Kidney (tissue), 13 donors: ENCODE measurements at regions not wholly inside any gene's neighbourhood (a gene's known extent, or its start where the extent isn't known, plus 50 kb on each side); places are given as distances from the start of the nearest gene placed in this dataset.

Source experiments
- DNase-seq, 5 donors: peaks; one replicate each; pipeline ENCODE4 v3.0.0-alpha.2; 2013 to 2020
- FAIRE-seq: peaks from 2 replicates; lab custom pipeline; 2012; peaks lifted over from hg19 to GRCh38; lab: Jason Lieb, UNC
- H3K27ac ChIP-seq, 2 donors: one replicate each; pipeline ENCODE4 v1.7.0; 2013; ENCODE audit warnings: low read depth in 2 of 2, low read length in 2 of 2, inconsistent platforms in 1 of 2
- H3K27me3 ChIP-seq: one replicate; pipeline ENCODE4 v1.7.1; 2013; ENCODE audit warnings: low read length, inconsistent platforms; ENCODE audit not compliant: control insufficient read depth, insufficient read depth
- H3K36me3 ChIP-seq, 3 donors: one replicate each; pipeline versions ENCODE4 v1.7.0 to v1.7.1; 2013; ENCODE audit warnings: low read length in 3 of 3, control low read depth in 1 of 3, inconsistent platforms in 1 of 3; ENCODE audit not compliant: insufficient read depth in 3 of 3, control insufficient read depth in 2 of 3
- H3K4me1 ChIP-seq, 3 donors: one replicate each; pipeline versions ENCODE4 v1.7.0 to v1.7.1; 2013; ENCODE audit warnings: low read length in 3 of 3, inconsistent platforms in 1 of 3, low read depth in 1 of 3; ENCODE audit not compliant: control insufficient read depth in 2 of 3, insufficient read depth in 2 of 3
- H3K4me3 ChIP-seq, 3 donors: one replicate each; pipeline versions ENCODE4 v1.7.0 to v1.8.1; 2013; ENCODE audit warnings: low read length in 3 of 3, control low read depth in 1 of 3, inconsistent platforms in 1 of 3
- H3K9ac ChIP-seq, 3 donors: one replicate each; pipeline versions ENCODE4 v1.7.0 to v1.7.1; 2013; ENCODE audit warnings: low read length in 3 of 3, control low read depth in 1 of 3, inconsistent platforms in 1 of 3
- H3K9me3 ChIP-seq, 3 donors: one replicate each; pipeline versions ENCODE4 v1.7.0 to v1.7.1; 2013; ENCODE audit warnings: low read length in 3 of 3, control low read depth in 1 of 3, inconsistent platforms in 1 of 3; ENCODE audit not compliant: control insufficient read depth in 2 of 3, insufficient read depth in 1 of 3
- CTCF ChIP-seq: IDR thresholded peaks from 3 replicates; pipeline ENCODE4 v1.5.1; 2012; ENCODE audit warnings: mild to moderate bottlenecking, moderate library complexity, borderline replicate concordance; ENCODE audit not compliant: insufficient read depth; ENCODE audit errors: extremely low read depth
- intact Hi-C: fragments of 100-400 bp; cut with DNase I; formaldehyde crosslinking; loops from one replicate; pipeline ENCODE4 v1.11.1; 2022
- donor health status: control.
- donor health status: control.
- donor health status: control.
- donor health status: control.
- donor health status: control.
- donor health status: DM: yes; HTN: yes; CAD: no.
- donor health status: Normal renal cell carcinoma (clear cell type).

GRCh38 chr10:64515970-64516699 lies 994.9 kb downstream of the REEP3 start:
- FAIRE-seq (no peak), DNase-seq (no peak)
- intact Hi-C loops: no loop called here
- no peak overlapping the region for H3K9ac ChIP-seq
- no peaks in the 10 kb centered on the region for H3K4me1 ChIP-seq
- H3K4me3 ChIP-seq: no peak overlapping the region
- H3K9me3 ChIP-seq: no peaks in the 10 kb centered on the region
- no peaks in the 10 kb centered on the region for H3K27me3 ChIP-seq
- H3K27ac ChIP-seq: no peak overlapping the region
- H3K36me3 ChIP-seq: no peaks in the 10 kb centered on the region
- TF ChIP-seq CTCF: no peak

DNA sequence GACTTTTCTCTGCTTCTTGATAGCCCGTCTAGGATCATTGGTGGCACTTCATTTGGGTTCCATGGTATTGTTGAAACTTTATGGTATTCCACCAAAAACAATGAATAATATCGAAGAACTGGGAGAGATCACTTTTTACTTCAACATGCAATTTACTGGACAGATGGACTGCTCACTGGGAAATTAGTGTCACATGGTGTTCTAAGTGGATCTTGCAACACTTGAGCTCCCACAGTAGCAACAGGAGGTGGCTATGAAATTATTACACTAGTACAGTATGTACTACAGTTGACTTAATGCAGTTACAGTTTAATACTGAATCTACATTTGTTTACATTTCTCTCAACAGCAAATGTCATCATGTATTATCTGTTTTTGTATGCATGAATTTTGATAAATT lies 997.3 kb downstream of the REEP3 start:
- H3K4me3 ChIP-seq: no peak overlapping the region
- no peaks in the 10 kb centered on the region for H3K9me3 ChIP-seq
- TF ChIP-seq CTCF: no peak
- H3K27ac ChIP-seq: no peak overlapping the region
- H3K9ac ChIP-seq: no peak overlapping the region
- no peak for FAIRE-seq
- DNase-seq: no peak
- intact Hi-C loops: no loop called here
- no peaks in the 10 kb centered on the region for H3K36me3 ChIP-seq
- no peaks in the 10 kb centered on the region for H3K27me3 ChIP-seq
- no peaks in the 10 kb centered on the region for H3K4me1 ChIP-seq

GRCh38 chr10:64519427-64519826 lies 998.2 kb downstream of the REEP3 start:
- Histone ChIP-seq H3K9me3 (no peaks in the 10 kb centered on the region), H3K27me3 (no peaks in the 10 kb centered on the region), H3K4me3 (no peak overlapping the region), H3K9ac (no peak overlapping the region), H3K36me3 (no peaks in the 10 kb centered on the region), H3K4me1 (no peaks in the 10 kb centered on the region), H3K27ac (no peak overlapping the region)
- intact Hi-C loops: no loop called here
- TF ChIP-seq CTCF: no peak
- DNase-seq (no peak), FAIRE-seq (no peak)

- Histone ChIP-seq H3K36me3 (no peaks in the 10 kb centered on the region), H3K27me3 (no peaks in the 10 kb centered on the region), H3K27ac (no peak overlapping the region), H3K4me3 (no peak overlapping the region), H3K9ac (no peak overlapping the region), H3K4me1 (no peaks in the 10 kb centered on the region), H3K9me3 (no peaks in the 10 kb centered on the region)
- TF ChIP-seq CTCF: no peak
- intact Hi-C loops: no loop called here
- FAIRE-seq (no peak), DNase-seq (no peak)
Measured at GRCh38 chr10:64519831-64520230, 998.6 kb downstream of the REEP3 start.
